ENCODE measurements at regions not wholly inside any gene's neighbourhood (a gene's known extent, or its start where the extent isn't known, plus 50 kb on each side); places are given as distances from the start of the nearest gene placed in this dataset.

DNA sequence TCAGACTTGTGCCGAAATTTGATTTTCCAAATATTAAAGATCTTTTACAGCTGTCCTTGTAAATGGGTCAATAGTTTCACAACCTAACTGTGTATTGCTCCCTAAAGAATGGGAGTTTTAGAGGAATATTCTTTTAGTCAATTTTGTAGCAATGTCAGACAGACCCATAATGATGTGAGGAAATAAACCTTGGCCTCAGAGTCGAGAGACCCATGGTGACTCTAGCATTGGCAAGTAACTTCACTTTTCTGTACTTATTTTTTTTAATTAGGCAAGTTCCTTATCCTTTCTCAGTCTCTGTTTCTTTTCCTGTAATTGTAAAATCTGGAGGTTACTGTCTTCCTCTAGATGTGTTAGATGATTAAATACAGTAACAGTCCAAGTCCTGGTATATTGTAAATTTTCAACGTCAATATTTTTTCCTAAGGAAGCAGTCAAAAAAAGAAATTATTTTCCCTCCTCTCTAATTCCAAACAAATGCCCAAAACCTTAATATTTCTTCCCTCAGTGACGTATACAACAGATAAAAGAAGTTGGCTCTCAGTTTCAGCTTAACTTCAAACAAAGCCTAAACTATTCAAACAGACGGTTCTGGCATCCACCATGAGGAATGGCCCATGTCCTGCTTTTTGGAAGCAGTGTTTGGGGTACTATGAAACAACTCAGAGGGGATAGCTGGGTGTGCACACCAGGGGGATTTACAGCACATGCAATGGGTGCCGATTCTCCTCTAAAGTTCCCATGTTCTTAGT, 466.7 kb downstream of the TNS1 start:
- Histone ChIP-seq H3K27me3 (ENCODE audit: control insufficient read depth in 3 of 3, insufficient read depth in 3 of 3, low read depth in 1 of 3, low read length in 3 of 3) (peaks cover 0 to 7% (median 0%) of the 10 kb centered on the region in 3 experiments), H2AK5ac (ENCODE audit: low read depth, low read length) (no peak overlapping the region), H3K36me3 (replicated peaks in 1 of 2; ENCODE audit: control insufficient read depth in 2 of 2, insufficient read depth in 2 of 2, low read length in 2 of 2) (no peaks in the 10 kb centered on the region), H3K14ac (ENCODE audit: low read length) (no peak overlapping the region), H3K23ac (ENCODE audit: low read depth, low read length, poor library complexity) (no peak overlapping the region), H3K9me3 (replicated peaks in 1 of 2; ENCODE audit: control insufficient read depth in 2 of 2, insufficient read depth in 1 of 2, low read depth in 1 of 2, low read length in 2 of 2) (no peaks in the 10 kb centered on the region), H2BK120ac (ENCODE audit: low read depth, low read length) (no peak overlapping the region), H3K4me2 (ENCODE audit: insufficient read depth, low read length, poor library complexity, severe bottlenecking) (no peak overlapping the region), H2AFZ (ENCODE audit: low read length) (no peak overlapping the region), H3K18ac (ENCODE audit: low read length) (no peak overlapping the region), H3K27ac (replicated peaks; ENCODE audit: low read length) (no peak overlapping the region), H2BK5ac (ENCODE audit: low read length) (no peak overlapping the region), H4K8ac (ENCODE audit: low read depth, low read length) (no peak overlapping the region), H4K91ac (ENCODE audit: low read depth, low read length, poor library complexity) (no peak overlapping the region), H3K4ac (ENCODE audit: low read length) (no peak overlapping the region), H3K9ac (ENCODE audit: low read depth, low read length, poor library complexity) (no peak overlapping the region), H2BK15ac (ENCODE audit: low read length) (no peak overlapping the region), H3K79me1 (ENCODE audit: low read depth, low read length) (no peaks in the 10 kb centered on the region), H2BK12ac (ENCODE audit: low read length) (no peak overlapping the region), H3K4me1 (ENCODE audit: control insufficient read depth in 2 of 2, insufficient read depth in 1 of 2, low read depth in 1 of 2, low read length in 2 of 2) (no peaks in the 10 kb centered on the region), H3K4me3 (ENCODE audit: low read length in 2 of 2) (no peak overlapping the region)
- no CpG with 5 or more reads among the region's 6 CpGs for whole genome bisulfite sequencing, 2 donors (ENCODE audit: extremely low coverage in 2 of 2, insufficient read length in 2 of 2, insufficient replicate concordance in 1 of 2)
- no peak for DNase-seq (ENCODE audit: low spot score)

DNA sequence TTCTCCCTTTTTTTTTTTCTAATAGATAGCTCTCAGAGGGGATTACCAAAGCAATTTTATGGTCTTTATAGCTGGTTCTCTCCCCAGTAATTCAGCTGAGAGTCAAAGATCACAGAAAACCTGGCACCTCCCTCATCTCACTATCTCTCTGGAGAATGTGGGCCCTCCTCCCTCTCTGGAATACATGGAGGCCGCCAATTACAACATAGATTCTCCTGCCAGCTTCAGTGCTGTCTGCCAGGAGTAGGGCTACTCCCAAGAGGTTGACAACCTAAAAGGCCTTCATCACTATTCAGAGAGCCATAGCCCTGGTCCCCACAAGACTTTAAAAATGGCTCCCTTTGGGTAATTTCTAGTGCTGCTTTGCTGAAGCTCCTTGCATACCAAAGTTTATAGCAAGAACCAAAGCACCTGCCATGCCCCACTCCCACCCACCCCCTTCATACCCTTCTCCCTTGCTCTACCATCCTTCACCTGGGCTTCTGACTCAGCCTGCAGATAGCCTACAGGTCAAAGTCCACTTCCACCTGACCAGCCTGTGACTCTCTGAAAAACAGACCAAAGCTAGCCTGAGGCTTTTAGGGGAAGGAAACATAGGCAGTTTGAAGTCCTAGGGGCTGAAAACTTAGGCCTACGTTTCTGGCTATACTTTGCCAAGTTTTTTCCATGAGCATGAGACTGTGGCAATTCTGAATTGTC, 472.3 kb downstream of the TNS1 start:
- H2BK120ac ChIP-seq (ENCODE audit: low read depth, low read length), result no peak overlapping the region
- no peak overlapping the region for H2BK5ac ChIP-seq (ENCODE audit: low read length)
- no peak overlapping the region for H3K9ac ChIP-seq (ENCODE audit: low read depth, low read length, poor library complexity)
- H3K23ac ChIP-seq (ENCODE audit: low read depth, low read length, poor library complexity), result no peak overlapping the region
- no peak overlapping the region for H3K4me3 ChIP-seq (ENCODE audit: low read length in 2 of 2)
- DNase-seq (ENCODE audit: low spot score), result no peak
- H2BK15ac ChIP-seq (ENCODE audit: low read length), result no peak overlapping the region
- no peak overlapping the region for H3K18ac ChIP-seq (ENCODE audit: low read length)
- H4K8ac ChIP-seq (ENCODE audit: low read depth, low read length), result no peak overlapping the region
- H3K4me2 ChIP-seq (ENCODE audit: insufficient read depth, low read length, poor library complexity, severe bottlenecking), result no peak overlapping the region
- no peak overlapping the region for H3K4ac ChIP-seq (ENCODE audit: low read length)
- peaks cover 0 to 7% (median 0%) of the 10 kb centered on the region in 3 experiments for H3K27me3 ChIP-seq (ENCODE audit: control insufficient read depth in 3 of 3, insufficient read depth in 3 of 3, low read depth in 1 of 3, low read length in 3 of 3)
- WGBS, 2 donors (ENCODE audit: extremely low coverage in 2 of 2, insufficient read length in 2 of 2, insufficient replicate concordance in 1 of 2), result no CpG with 5 or more reads among the region's 2 CpGs
- H2AFZ ChIP-seq (ENCODE audit: low read length), result no peak overlapping the region
- no peaks in the 10 kb centered on the region for H3K36me3 ChIP-seq (replicated peaks in 1 of 2; ENCODE audit: control insufficient read depth in 2 of 2, insufficient read depth in 2 of 2, low read length in 2 of 2)
- H2BK12ac ChIP-seq (ENCODE audit: low read length), result no peak overlapping the region
- H3K9me3 ChIP-seq (replicated peaks in 1 of 2; ENCODE audit: control insufficient read depth in 2 of 2, insufficient read depth in 1 of 2, low read depth in 1 of 2, low read length in 2 of 2), result no peaks in the 10 kb centered on the region
- no peak overlapping the region for H3K14ac ChIP-seq (ENCODE audit: low read length)
- no peak overlapping the region for H4K91ac ChIP-seq (ENCODE audit: low read depth, low read length, poor library complexity)
- peaks cover 0 to 2% of the 10 kb centered on the region in 2 donors for H3K4me1 ChIP-seq (ENCODE audit: control insufficient read depth in 2 of 2, insufficient read depth in 1 of 2, low read depth in 1 of 2, low read length in 2 of 2)
- H3K27ac ChIP-seq (replicated peaks; ENCODE audit: low read length), result no peak overlapping the region
- no peaks in the 10 kb centered on the region for H3K79me1 ChIP-seq (ENCODE audit: low read depth, low read length)
- no peak overlapping the region for H2AK5ac ChIP-seq (ENCODE audit: low read depth, low read length)

DNA sequence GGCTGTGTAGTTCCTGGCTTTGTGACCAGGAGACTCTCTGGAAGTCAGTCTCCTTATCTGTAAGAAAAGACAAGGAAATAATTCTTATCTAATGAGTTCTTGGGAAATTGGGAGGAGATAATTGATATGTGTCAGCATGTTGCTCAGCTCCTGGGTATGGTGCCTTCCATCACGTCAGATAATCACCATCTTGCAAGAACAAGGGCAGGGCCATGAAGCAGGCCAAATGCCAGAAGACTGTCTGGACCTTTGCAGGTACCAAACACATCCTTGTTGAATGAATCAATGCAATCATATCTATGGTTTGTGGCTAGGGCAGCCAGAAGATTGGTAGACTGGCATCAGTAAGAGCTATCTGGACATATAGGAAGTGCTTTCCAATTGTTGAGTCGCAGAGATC, 473.5 kb downstream of the TNS1 start:
- Histone ChIP-seq H3K9ac (ENCODE audit: low read depth, low read length, poor library complexity) (no peak overlapping the region), H4K91ac (ENCODE audit: low read depth, low read length, poor library complexity) (no peak overlapping the region), H2AFZ (ENCODE audit: low read length) (no peak overlapping the region), H2AK5ac (ENCODE audit: low read depth, low read length) (no peak overlapping the region), H3K23ac (ENCODE audit: low read depth, low read length, poor library complexity) (no peak overlapping the region), H4K8ac (ENCODE audit: low read depth, low read length) (no peak overlapping the region), H3K4me2 (ENCODE audit: insufficient read depth, low read length, poor library complexity, severe bottlenecking) (no peak overlapping the region), H2BK5ac (ENCODE audit: low read length) (no peak overlapping the region), H3K4me3 (ENCODE audit: low read length in 2 of 2) (no peak overlapping the region), H3K27ac (replicated peaks; ENCODE audit: low read length) (no peak overlapping the region), H3K79me1 (ENCODE audit: low read depth, low read length) (no peaks in the 10 kb centered on the region), H2BK12ac (ENCODE audit: low read length) (no peak overlapping the region), H2BK15ac (ENCODE audit: low read length) (no peak overlapping the region), H3K14ac (ENCODE audit: low read length) (no peak overlapping the region), H3K27me3 (ENCODE audit: control insufficient read depth in 3 of 3, insufficient read depth in 3 of 3, low read depth in 1 of 3, low read length in 3 of 3) (peaks cover 0 to 11% (median 0%) of the 10 kb centered on the region in 3 experiments), H2BK120ac (ENCODE audit: low read depth, low read length) (no peak overlapping the region), H3K4ac (ENCODE audit: low read length) (no peak overlapping the region), H3K9me3 (replicated peaks in 1 of 2; ENCODE audit: control insufficient read depth in 2 of 2, insufficient read depth in 1 of 2, low read depth in 1 of 2, low read length in 2 of 2) (no peaks in the 10 kb centered on the region), H3K4me1 (ENCODE audit: control insufficient read depth in 2 of 2, insufficient read depth in 1 of 2, low read depth in 1 of 2, low read length in 2 of 2) (peaks cover 0 to 2% of the 10 kb centered on the region in 2 donors), H3K18ac (ENCODE audit: low read length) (no peak overlapping the region), H3K36me3 (replicated peaks in 1 of 2; ENCODE audit: control insufficient read depth in 2 of 2, insufficient read depth in 2 of 2, low read length in 2 of 2) (no peaks in the 10 kb centered on the region)
- no peak for DNase-seq (ENCODE audit: low spot score)
- no CpG with 5 or more reads among the region's 2 CpGs for WGBS, 2 donors (ENCODE audit: extremely low coverage in 2 of 2, insufficient read length in 2 of 2, insufficient replicate concordance in 1 of 2)

DNA sequence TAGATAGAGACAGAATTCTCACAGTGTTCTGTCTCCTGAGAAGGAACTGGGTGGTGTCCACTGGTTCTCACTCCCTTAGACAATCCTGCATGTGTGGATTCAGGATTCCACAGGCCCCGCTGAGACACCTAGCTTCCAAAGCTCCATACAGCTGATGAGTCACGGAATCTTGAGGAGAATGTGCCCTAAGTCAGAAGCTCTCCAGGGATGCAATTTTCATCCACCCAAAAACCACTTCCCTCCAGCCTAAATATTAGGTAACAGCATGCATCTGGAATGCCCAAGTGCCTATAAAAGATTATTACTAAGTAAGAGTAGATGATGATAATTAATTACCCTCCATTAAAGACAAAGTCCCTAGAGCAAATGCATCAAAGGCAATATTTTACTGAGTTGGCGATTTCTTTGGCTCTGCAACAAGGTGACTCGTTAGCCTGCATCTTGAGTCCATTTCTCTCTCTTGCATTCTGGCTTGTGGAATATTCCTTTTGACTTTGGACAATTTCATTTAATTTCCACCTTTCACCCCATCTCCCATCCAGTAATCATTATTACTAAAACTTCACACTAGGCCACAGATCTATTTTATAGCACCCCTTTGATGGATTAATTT, 475.1 kb downstream of the TNS1 start:
- H2BK120ac ChIP-seq (ENCODE audit: low read depth, low read length), result no peak overlapping the region
- peaks cover 0 to 4% of the 10 kb centered on the region in 2 donors for H3K4me1 ChIP-seq (ENCODE audit: control insufficient read depth in 2 of 2, insufficient read depth in 1 of 2, low read depth in 1 of 2, low read length in 2 of 2)
- no peak overlapping the region for H2BK5ac ChIP-seq (ENCODE audit: low read length)
- H3K36me3 ChIP-seq (replicated peaks in 1 of 2; ENCODE audit: control insufficient read depth in 2 of 2, insufficient read depth in 2 of 2, low read length in 2 of 2), result no peaks in the 10 kb centered on the region
- H4K91ac ChIP-seq (ENCODE audit: low read depth, low read length, poor library complexity), result no peak overlapping the region
- no peaks in the 10 kb centered on the region for H3K9me3 ChIP-seq (replicated peaks in 1 of 2; ENCODE audit: control insufficient read depth in 2 of 2, insufficient read depth in 1 of 2, low read depth in 1 of 2, low read length in 2 of 2)
- no peak overlapping the region for H4K8ac ChIP-seq (ENCODE audit: low read depth, low read length)
- no peak overlapping the region for H3K4ac ChIP-seq (ENCODE audit: low read length)
- H3K4me3 ChIP-seq (ENCODE audit: low read length in 2 of 2), result no peak overlapping the region
- H3K27me3 ChIP-seq (ENCODE audit: control insufficient read depth in 3 of 3, insufficient read depth in 3 of 3, low read depth in 1 of 3, low read length in 3 of 3), result peaks cover 0 to 11% (median 0%) of the 10 kb centered on the region in 3 experiments
- no peak overlapping the region for H3K14ac ChIP-seq (ENCODE audit: low read length)
- no peak overlapping the region for H3K27ac ChIP-seq (replicated peaks; ENCODE audit: low read length)
- no peak overlapping the region for H2AK5ac ChIP-seq (ENCODE audit: low read depth, low read length)
- H2BK15ac ChIP-seq (ENCODE audit: low read length), result no peak overlapping the region
- no peaks in the 10 kb centered on the region for H3K79me1 ChIP-seq (ENCODE audit: low read depth, low read length)
- no peak overlapping the region for H3K4me2 ChIP-seq (ENCODE audit: insufficient read depth, low read length, poor library complexity, severe bottlenecking)
- no peak for DNase-seq (ENCODE audit: low spot score)
- no CpG with 5 or more reads among the region's 4 CpGs for WGBS, 2 donors (ENCODE audit: extremely low coverage in 2 of 2, insufficient read length in 2 of 2, insufficient replicate concordance in 1 of 2)
- H3K9ac ChIP-seq (ENCODE audit: low read depth, low read length, poor library complexity), result no peak overlapping the region
- no peak overlapping the region for H3K23ac ChIP-seq (ENCODE audit: low read depth, low read length, poor library complexity)
- H3K18ac ChIP-seq (ENCODE audit: low read length), result no peak overlapping the region
- no peak overlapping the region for H2BK12ac ChIP-seq (ENCODE audit: low read length)
- no peak overlapping the region for H2AFZ ChIP-seq (ENCODE audit: low read length)

Data from neuronal stem cell (in vitro differentiated cells).